Activated CD4-positive, CD25-positive, alpha-beta regulatory T cell treated with anti-CD3 and anti-CD28 coated beads, Interleukin-2, amount 50 U/mL, for 72 hours (primary cell): ENCODE measurements at regions not wholly inside any gene's neighbourhood (a gene's known extent, or its start where the extent isn't known, plus 50 kb on each side); places are given as distances from the start of the nearest gene placed in this dataset.
"Not testable (repeated sequence)": the region's sequence is repeated elsewhere in the genome, so short reads cannot be mapped to it uniquely, and the experiment has no call there.

Experiments
- DNase-seq: peaks from one replicate; pipeline ENCODE4 v3.0.0; 2021

DNA sequence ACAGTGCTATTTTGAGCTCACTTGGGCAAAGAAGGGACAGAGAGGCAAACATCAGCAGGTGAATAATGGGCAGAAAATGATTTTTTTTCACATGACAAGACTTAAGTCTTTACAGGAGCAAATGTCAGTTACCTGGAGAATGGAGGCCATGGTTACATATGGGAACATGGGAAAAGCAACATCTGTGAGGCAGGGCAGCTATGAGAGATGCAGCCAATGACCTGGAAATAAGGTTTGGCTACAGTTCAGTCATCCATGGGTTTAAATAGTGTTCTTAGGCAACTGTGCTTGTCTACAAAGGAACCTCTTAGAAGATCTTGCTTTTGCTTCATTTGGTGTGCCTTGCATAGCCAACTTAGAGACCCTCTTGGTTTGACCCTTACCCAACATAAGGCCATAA lies 490.2 kb upstream of the LCORL start:
- DNase-seq: no peak

DNA sequence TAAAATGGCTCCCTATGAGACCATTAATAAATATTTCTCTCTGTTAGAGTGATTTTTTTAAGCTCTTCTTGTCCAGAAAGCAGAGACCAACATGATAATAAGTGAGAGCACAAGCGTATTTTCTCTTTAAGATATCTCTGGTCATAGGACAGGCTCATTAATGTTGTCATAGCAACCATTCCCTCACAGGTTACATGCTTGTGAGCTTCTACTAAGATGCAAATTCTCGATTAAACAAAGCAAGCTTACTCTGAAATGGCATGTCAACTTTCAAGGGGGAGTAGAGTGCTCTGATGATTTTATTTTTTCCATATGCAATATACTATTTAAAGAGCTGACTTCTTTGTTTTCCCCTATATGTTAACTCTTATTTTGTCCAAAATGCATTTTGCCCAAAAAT lies 487.2 kb upstream of the LCORL start:
- DNase-seq: no peak

DNA sequence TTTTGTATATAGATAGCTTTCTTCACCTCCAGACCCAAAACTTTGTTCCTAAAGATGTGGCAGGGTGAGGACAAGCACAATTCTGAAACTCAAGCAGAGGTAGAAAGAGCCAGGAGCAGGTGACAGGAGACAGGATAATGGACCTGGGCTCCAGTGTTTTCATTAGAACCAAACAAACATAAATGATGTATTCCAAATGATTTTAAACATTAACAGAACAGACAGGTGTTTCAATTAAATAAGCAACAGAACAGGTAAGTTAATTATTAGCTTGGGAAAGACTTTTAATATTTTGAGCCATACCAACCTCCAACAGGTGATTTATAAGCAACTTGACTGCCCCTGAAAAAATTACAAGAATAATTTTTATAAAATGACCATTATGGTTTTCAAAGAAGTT lies 459.4 kb upstream of the LCORL start:
- DNase-seq: no peak

DNA sequence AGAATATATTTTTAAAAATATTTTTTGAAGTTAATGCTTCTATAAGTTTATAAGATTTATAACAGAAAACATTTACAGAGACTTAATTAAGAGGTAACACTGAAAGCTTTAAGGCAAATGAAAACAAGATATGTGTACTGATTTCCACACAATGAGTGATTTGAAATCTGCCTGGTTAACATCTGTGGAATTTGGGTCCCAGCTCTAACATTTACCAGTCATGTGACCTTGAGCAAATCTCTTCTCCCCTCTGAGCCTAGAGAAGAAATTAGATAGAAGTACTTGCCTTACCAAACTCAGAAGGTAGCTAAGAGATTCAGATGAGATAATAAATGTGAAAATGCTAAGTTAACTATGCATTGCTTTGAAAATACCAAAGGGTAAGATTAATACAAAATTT lies 458.8 kb upstream of the LCORL start:
- no peak for DNase-seq

DNA sequence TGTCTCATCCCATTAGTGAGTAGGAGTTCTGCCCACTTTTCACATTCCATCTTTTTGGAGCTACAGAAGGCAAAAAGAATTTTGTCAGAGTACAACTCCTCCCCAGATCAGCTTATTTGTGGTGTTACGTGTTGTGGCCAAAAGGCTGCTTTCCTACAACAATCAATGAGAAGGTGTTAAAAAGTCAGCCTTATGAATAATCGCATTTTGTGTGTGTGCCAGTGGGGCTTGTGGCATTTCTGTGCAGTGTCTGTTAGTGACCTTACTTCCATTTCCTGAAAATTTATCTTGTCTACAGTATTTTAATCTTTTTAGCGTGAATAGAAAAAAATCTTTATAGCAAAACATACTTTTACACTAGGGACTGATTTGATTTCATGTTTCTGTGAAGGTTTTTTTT lies 458.3 kb upstream of the LCORL start:
- no peak for DNase-seq

DNA sequence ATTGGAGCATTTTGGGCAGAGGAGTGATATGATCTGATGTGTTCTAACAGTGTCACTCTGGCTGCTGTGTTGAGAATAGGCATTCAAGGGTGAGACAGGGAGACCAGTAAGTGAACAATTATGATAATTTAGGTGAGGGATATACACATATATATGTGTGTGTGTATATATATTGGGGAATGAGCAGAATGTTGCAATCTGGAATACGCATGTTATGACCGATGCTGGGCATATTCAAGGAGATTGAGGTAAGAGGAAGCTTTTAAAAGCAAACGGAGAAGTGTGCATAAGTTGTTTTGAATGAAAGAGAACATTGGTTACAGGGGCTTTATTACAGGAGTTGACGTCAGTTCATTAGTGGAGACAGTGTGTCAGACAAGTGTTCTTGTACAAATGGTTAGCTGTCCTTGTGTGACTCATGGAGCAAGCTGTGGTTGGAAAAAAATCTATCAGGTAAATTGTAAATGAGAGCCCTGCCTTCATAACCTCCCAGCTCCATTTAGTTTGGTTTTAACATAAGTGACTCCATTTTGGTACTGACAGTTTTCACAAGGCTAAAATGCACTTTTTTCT lies 442.5 kb upstream of the LCORL start:
- DNase-seq: no peak

DNA sequence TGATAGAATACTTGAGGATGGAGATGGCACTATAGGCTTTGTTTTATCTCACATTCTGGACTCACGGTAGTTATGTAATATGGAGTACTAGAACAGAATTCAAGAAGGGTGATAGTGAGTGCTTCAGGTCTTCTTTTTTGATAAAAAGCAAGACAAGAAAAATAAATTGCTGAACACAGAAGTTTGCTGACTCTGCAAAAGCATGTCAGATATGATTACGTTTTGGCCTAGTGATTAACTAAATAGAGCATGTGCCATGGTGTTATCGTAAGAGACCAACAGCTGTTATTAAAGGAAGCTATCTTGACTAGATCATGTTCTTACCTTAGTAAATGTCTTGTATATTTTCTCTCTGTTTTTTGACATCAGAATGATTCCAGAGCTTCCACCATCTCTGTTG lies 436.9 kb upstream of the LCORL start:
- no peak for DNase-seq

DNA sequence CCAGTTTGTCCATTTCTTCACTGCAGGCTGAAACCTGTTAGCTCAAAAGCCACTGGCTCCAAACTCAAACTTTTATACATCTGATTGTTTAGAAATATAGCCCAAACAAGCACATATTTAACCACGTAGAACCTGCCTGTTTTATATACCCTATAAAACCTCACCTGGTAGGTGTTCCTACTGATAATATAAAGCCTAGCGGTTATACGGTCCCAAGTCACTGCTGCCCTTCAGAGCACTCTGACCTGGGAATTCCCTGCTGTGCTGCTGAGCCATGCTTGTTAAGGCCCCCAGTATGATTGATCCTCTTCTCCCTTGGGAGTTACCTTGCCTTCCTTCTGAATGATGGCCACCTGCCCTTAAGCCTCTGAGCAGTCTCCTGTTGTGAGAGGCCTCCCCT lies 432.8 kb upstream of the LCORL start:
- DNase-seq: no peak

DNA sequence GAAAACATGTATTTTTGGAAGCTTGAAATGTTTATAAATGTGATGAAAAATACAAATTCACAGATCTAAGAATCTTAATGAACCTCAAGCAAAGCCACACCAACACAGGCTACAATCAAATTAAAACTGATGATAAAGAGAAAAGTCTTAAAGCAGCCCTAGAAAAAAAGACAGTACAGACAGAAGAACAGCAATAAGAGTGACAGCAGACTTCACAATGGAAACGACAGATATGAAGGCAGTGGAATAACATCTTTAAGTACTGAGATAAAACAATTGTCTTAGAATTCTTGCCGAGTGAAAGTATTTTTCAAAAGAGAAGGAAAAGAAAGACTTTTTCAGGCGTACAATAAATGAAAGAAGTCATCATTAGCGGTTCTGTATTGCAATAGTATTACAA lies 423.6 kb upstream of the LCORL start:
- DNase-seq: no peak

DNA sequence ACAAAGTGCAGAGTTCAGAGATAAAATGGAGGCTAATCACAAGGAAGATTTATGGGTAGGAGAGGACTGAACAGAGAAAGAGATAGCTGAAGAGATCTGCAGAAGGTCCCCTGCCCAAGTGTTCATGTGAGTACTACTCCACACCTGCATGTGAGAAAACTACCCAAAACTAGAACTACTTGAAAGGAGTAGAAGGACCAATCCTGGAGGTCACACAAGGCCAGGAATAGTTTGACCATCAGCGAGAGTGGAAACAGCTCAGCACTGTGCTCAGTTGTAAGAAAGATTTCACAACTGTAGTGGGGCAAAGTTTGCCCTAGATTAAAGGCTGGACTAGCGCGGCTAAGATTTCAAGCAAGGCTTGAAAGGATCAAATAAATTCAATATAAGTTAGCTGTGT lies 422.7 kb upstream of the LCORL start:
- no peak for DNase-seq

DNA sequence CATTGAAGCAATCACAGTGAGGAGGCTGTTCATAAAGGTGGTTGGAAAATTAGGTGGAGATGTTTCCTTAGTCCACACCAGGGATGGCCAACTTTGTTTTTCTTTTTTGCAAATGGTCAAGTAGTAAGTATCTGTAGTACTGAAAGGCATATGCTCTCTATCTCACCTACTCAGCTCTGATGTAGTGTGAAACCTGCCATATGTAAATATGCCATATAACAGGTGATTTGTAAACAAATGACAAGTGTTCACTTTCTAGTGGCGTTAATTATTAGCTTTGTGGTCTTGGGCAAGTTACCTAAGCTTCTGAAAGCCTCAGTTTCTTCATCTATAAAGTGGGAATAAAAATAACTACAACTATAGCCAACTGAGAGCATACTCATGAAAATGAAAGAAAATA lies 421.4 kb upstream of the LCORL start:
- DNase-seq: no peak

DNA sequence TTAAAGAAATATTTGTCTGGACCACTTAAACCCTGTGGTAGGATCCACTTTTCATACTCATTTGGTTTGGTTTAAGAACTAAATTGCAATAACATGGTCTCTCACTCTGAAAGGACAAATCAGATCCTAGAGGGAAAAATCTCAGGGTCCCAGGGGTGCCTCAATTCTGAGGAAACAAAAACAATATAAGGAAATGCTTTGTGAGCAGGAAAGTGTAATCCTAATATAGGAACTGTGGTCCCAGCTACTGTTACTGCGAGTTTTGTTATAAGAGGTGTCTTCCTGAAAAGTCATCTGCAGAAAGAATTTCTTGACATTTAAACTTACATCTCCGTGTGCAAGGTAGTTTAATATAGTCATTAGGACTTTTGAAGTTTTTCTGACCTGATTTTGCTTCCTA lies 420.1 kb upstream of the LCORL start:
- no peak for DNase-seq

DNA sequence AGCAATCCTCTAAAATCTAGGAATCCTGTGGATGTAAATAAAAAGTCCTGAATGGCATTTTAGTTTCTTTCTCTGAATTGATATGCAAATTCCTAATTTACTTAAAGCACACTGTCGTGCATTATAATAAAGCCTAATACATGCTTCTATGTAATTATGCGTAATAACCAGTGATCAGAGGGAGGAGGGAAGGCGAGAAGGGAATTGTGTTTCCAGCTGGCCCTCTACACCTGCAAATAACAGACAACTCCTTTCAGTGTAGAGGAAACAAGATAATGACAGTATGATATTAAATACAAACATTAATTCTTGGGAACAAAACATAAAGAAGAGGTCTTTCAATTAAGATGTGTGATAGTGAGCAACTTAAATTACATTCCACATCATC lies 419.6 kb upstream of the LCORL start:
- no peak for DNase-seq

DNA sequence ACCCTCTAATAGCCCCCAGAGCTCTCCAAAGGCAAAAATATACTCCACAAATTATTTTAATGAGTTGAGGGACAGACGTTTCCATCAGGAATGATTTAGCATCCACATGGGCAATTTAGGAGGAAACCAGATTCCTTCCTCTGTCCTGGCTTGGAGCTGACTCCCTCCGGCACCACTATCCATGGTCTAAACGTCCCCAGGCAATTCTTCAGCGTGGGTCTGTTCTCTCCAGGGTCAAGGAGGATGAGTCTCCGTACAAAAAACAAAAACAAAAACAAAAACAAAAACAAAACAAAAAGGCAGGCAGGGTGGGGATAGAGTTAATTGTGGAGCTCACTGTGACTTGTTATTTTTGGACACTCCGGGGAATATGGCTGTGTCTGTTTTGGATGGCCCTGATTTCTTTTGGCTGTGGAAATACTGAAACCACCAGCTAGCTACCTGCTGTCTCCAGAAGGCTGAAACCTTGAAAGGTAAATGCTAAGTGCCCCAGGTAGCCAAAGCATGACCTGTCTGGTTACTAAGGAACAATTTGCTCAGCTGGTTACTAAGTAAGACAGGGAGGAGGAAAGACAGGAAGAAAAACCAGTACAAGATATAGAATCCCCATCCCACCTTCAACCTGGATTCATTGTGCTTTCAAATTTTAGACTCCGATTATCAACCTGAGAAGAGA lies 419.1 kb upstream of the LCORL start:
- no peak for DNase-seq

DNA sequence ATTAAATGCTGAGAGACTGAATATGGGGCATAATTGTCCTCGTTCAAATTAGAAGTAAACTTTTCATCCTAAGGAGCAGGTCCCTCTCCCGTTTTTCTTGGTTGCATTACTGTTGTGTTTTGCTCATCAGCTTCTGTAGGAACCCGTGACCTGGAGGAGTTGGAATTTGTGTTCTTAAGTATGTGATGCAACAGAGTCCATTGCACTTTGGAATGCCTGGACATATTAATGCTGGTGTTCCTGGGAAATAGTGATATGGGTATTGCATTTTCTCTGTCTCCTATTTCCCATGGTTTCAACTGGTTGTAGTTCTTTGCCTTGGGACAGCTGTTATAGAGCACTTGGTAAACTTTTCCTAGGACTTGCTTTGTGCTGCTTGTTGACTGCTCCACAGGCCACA lies 417.8 kb upstream of the LCORL start:
- DNase-seq: no peak

DNA sequence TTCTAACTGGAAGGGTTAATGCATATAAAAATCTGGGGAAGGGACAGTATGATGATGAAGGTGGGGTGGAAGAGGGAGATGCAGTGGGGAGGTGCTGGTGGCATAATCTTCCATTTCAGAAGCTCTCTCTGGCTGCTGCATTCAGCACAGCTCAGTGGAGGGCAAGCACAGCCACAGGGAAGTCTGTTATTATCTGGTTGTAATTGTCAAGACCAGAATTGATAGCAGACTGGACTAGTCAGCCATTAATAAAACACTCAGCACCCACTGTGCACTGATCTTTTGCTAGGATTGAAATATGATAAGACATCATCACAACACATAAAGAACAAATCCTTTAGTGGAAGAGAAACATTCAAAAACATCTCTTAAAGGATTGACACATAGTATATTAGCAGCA lies 414.2 kb upstream of the LCORL start:
- no peak for DNase-seq

DNA sequence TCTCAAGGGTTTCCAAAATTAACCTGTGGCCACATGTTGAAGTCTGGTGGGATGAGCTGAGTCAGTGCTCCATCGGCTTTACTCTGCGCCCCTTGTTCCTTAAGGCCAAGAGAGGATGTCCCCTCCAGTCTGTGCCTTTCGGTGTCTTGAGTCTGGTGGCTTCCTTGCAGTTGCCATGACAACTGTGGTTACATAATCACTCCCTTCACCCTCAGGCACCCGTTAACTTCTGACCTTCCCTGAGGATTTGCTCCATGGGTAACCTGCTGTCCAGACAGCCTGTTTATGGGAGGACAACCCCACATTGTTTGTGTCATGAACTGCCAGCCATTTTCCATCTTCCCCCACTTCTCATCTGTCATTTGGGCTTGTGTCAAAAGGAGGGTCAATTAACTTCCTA lies 401.1 kb upstream of the LCORL start:
- no peak for DNase-seq

DNA sequence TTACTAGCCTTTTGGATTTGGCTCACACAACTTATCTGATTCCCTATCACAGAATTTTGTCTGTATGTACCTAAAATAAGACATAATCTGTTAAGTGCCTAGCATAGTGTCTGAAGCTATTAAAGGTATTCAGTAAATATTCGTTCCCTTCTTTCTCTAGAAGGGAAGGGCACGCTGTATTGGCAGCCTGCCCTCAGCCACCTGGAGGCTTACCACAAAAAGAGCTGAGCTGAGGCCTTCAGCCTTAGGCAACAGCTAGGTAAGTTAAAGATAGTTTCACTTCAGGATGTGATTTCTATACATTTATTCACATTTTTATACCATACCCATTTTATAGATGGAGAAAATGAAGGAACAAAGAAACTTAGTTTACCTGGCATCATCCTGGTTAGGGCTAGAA lies 400.0 kb upstream of the LCORL start:
- no peak for DNase-seq

DNA sequence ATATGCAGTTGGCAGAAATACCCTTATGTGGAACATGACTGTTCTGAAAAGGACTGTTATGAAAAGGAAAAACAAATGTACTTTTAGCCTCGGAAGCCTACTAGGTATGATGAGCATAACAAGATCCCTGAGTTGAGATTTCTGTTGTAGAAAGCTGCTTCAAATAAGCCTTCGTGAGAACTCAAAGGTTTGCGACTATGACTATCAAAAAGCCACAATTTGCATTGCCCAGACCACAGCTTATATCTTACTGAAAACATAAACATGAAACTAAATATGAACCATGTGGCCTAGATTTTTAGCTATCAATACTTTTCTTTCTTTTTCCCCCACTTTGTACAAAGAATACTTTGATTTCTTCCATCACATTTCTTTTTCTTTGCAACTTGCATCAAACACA lies 398.2 kb upstream of the LCORL start:
- no peak for DNase-seq

DNA sequence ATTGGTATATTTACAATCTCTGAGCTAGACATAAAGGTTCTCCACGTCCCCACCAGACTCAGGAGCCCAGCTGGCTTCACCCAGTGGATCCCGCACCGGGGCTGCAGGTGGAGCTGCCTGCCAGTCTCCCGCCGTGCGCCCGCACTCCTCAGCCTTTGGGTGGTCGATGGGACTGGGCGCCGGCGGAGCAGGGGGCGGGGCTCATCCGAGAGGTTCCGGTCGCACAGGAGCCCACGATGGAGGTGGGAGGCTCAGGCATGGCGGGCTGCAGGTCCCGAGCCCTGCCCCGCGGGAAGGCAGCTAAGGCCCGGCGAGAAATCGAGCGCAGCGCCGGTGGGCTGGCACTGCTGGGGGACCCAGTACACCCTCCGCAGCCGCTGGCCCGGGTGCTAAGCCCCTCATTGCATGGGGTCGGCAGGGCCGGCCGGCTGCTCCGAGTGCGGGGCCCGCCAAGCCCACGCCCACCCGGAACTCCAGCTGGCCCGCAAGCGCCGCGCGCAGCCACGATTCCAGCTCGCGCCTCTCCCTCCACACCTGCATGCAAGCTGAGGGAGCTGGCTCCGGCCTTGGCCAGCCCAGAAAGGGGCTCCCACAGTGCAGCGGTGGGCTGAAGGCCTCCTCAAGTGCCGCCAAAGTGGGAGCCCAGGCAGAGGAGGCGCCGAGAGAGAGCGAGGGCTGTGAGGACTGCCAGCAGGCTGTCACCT lies 396.8 kb upstream of the LCORL start:
- not testable (repeated sequence) for DNase-seq

DNA sequence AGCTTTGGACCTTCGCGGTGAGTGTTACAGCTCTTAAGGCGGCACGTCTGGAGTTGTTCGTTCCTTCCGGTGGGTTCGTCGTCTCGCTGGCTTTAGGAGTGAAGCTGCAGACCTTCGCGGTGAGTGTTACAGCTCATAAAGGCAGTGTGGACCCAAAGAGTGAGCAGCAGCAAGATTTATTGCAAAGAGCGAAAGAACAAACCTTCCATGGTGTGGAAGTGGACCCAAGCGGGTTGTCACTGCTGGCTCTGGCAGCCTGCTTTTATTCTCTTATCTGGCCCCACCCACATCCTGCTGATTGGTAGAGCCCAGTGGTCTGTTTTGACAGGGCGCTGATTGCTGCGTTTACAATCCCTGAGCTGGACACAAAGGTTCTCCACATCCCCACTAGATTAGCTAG lies 396.1 kb upstream of the LCORL start:
- DNase-seq: not testable (repeated sequence)

DNA sequence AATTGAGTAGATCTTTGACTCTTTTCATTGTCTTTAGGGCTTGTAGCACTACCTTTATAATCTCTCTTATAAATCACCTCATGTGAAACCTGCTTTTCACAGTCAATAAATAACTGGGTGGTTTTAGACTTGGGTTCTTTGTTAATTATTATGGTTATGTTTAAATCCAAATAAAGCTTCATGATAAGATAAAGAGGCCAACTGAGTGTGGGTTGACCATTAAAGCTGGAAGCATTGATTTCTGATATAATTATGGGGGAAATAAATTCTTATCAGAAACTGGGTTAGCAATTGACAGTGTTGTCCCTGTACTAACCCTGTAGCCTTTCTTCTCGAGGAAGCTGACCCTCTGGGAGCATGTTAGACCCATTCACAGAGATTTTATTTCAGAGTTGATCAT lies 384.7 kb upstream of the LCORL start:
- DNase-seq: no peak

DNA sequence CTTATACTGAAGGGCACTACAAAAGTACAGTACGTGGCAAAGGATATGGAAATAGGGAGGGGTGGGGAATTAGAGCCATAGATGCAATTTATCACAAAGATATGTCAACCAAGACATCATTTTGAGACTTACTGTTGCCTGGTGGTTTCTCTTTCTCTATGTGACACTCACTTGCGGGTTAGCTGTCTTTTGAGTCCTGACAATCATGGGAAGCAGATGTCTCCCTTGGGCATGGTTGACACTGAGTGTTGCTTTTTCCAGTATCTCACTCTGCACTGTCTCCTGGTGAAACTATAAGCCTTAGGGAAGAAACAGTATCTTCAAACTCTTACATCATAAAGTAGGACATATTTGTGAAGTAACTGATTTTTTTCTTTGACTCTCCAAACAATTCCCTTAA lies 383.5 kb upstream of the LCORL start:
- no peak for DNase-seq

DNA sequence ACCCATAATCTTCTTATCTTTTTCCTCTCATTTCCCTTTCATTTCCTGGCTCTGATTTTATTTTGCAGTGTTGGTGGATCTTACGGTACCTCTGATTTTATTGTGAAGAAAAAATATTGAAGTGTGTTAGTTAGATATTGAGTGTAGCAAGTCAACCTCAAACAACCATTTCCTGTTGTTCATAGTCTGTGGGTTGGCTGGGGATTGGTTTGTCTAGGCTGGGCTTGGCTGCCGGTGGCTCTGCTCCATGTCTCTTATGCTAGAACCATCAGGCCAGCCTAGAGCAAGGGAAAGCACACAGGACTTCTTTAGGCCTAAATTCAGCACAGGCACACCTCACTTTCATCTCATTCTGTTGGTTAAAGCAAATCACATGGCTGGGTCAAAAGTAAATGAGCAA lies 383.1 kb upstream of the LCORL start:
- DNase-seq: no peak

DNA sequence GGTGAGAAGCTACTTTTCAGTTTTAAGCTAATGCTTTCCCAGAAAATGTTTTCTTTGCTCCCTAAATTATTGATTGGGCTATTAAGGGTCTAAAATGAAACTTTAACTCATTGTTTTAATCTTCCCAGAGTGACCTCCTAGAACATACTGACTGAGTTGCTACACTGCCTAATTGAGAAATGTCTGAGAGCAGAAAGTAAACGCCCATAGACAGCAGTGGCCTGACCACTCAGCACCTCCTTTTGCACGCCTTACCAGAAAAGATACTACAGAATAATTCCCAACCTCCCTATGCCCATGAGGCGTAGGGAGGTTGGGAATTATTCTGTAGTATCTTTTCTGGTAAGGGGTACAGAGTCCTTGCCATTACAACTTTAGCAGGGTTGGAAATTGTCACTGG lies 381.8 kb upstream of the LCORL start:
- no peak for DNase-seq
